ENCODE measurements at regions not wholly inside any gene's neighbourhood (a gene's known extent, or its start where the extent isn't known, plus 50 kb on each side); places are given as distances from the start of the nearest gene placed in this dataset.
A peak's percentile ranks its signal among the peaks of the same experiment; 100 is the strongest.

- no peaks in the 10 kb centered on the region for H3K9me3 ChIP-seq (ENCODE audit: low read length)
- no peak overlapping the region for H3K4me3 ChIP-seq (ENCODE audit: low read depth in 1 of 2, low read length in 2 of 2)
- H3K27ac ChIP-seq (ENCODE audit: low read depth, low read length) = no peak overlapping the region
- no peaks in the 10 kb centered on the region for H3K27me3 ChIP-seq (ENCODE audit: control insufficient read depth in 1 of 2, insufficient read depth in 2 of 2, low read length in 2 of 2)
- H3K36me3 ChIP-seq (ENCODE audit: insufficient read depth, low read length) = no peaks in the 10 kb centered on the region
- peaks cover 7% of the 10 kb centered on the region for H3K4me1 ChIP-seq (ENCODE audit: insufficient read depth, low read length)
- H3K9ac ChIP-seq (ENCODE audit: low read length) = no peak overlapping the region
Measured at GRCh38 chr13:53719281-53719680, 690.7 kb downstream of the OLFM4 start.

GRCh38 chr13:53732664-53733063 lies 704.1 kb downstream of the OLFM4 start:
- H3K9ac ChIP-seq (ENCODE audit: low read length) = no peak overlapping the region

GRCh38 chr13:53743906-53744305 lies 715.3 kb downstream of the OLFM4 start:
- no peaks in the 10 kb centered on the region for H3K27me3 ChIP-seq (ENCODE audit: control insufficient read depth in 1 of 2, insufficient read depth in 2 of 2, low read length in 2 of 2)
- H3K9me3 ChIP-seq (ENCODE audit: low read length) = no peaks in the 10 kb centered on the region
- no peak overlapping the region for H3K4me3 ChIP-seq (ENCODE audit: low read depth in 1 of 2, low read length in 2 of 2)
- no peak overlapping the region for H3K9ac ChIP-seq (ENCODE audit: low read length)
- H3K4me1 ChIP-seq (ENCODE audit: insufficient read depth, low read length) = no peaks in the 10 kb centered on the region
- no peaks in the 10 kb centered on the region for H3K36me3 ChIP-seq (ENCODE audit: insufficient read depth, low read length)
- H3K27ac ChIP-seq (ENCODE audit: low read depth, low read length) = no peak overlapping the region

More at GRCh38 chr13:53732664-53733063, 704.1 kb downstream of the OLFM4 start:
- Histone ChIP-seq H3K9me3 (ENCODE audit: low read length) (no peaks in the 10 kb centered on the region), H3K36me3 (ENCODE audit: insufficient read depth, low read length) (no peaks in the 10 kb centered on the region), H3K4me1 (ENCODE audit: insufficient read depth, low read length) (no peaks in the 10 kb centered on the region), H3K27ac (ENCODE audit: low read depth, low read length) (no peak overlapping the region), H3K27me3 (ENCODE audit: control insufficient read depth in 1 of 2, insufficient read depth in 2 of 2, low read length in 2 of 2) (no peaks in the 10 kb centered on the region), H3K4me3 (ENCODE audit: low read depth in 1 of 2, low read length in 2 of 2) (no peak overlapping the region)

GRCh38 chr13:53747825-53748224 lies 719.2 kb downstream of the OLFM4 start:
- H3K9me3 ChIP-seq (ENCODE audit: low read length) = no peaks in the 10 kb centered on the region
- no peak overlapping the region for H3K27ac ChIP-seq (ENCODE audit: low read depth, low read length)
- H3K36me3 ChIP-seq (ENCODE audit: insufficient read depth, low read length) = no peaks in the 10 kb centered on the region
- no peaks in the 10 kb centered on the region for H3K4me1 ChIP-seq (ENCODE audit: insufficient read depth, low read length)
- no peaks in the 10 kb centered on the region for H3K27me3 ChIP-seq (ENCODE audit: control insufficient read depth in 1 of 2, insufficient read depth in 2 of 2, low read length in 2 of 2)
- H3K9ac ChIP-seq (ENCODE audit: low read length) = no peak overlapping the region
- H3K4me3 ChIP-seq (ENCODE audit: low read depth in 1 of 2, low read length in 2 of 2) = no peak overlapping the region

GRCh38 chr13:53749306-53749705 lies 720.7 kb downstream of the OLFM4 start:
- Histone ChIP-seq H3K4me1 (ENCODE audit: insufficient read depth, low read length) (no peaks in the 10 kb centered on the region), H3K27me3 (ENCODE audit: control insufficient read depth in 1 of 2, insufficient read depth in 2 of 2, low read length in 2 of 2) (no peaks in the 10 kb centered on the region), H3K27ac (ENCODE audit: low read depth, low read length) (no peak overlapping the region), H3K9ac (ENCODE audit: low read length) (no peak overlapping the region), H3K36me3 (ENCODE audit: insufficient read depth, low read length) (no peaks in the 10 kb centered on the region), H3K4me3 (ENCODE audit: low read depth in 1 of 2, low read length in 2 of 2) (no peak overlapping the region), H3K9me3 (ENCODE audit: low read length) (no peaks in the 10 kb centered on the region)

GRCh38 chr13:53759016-53759415 lies 730.4 kb downstream of the OLFM4 start:
- Histone ChIP-seq H3K36me3 (ENCODE audit: insufficient read depth, low read length) (no peaks in the 10 kb centered on the region), H3K27ac (ENCODE audit: low read depth, low read length) (no peak overlapping the region), H3K4me1 (ENCODE audit: insufficient read depth, low read length) (no peaks in the 10 kb centered on the region), H3K27me3 (ENCODE audit: control insufficient read depth in 1 of 2, insufficient read depth in 2 of 2, low read length in 2 of 2) (no peaks in the 10 kb centered on the region), H3K4me3 (ENCODE audit: low read depth in 1 of 2, low read length in 2 of 2) (no peak overlapping the region), H3K9me3 (ENCODE audit: low read length) (no peaks in the 10 kb centered on the region), H3K9ac (ENCODE audit: low read length) (no peak overlapping the region)

- no peak overlapping the region for H3K4me3 ChIP-seq (ENCODE audit: low read depth in 1 of 2, low read length in 2 of 2)
- H3K4me1 ChIP-seq (ENCODE audit: insufficient read depth, low read length) = no peaks in the 10 kb centered on the region
- H3K36me3 ChIP-seq (ENCODE audit: insufficient read depth, low read length) = no peaks in the 10 kb centered on the region
- H3K27me3 ChIP-seq (ENCODE audit: control insufficient read depth in 1 of 2, insufficient read depth in 2 of 2, low read length in 2 of 2) = no peaks in the 10 kb centered on the region
- H3K27ac ChIP-seq (ENCODE audit: low read depth, low read length) = no peak overlapping the region
- H3K9me3 ChIP-seq (ENCODE audit: low read length) = no peaks in the 10 kb centered on the region
- no peak overlapping the region for H3K9ac ChIP-seq (ENCODE audit: low read length)
Measured at GRCh38 chr13:53775807-53776206, 747.2 kb downstream of the OLFM4 start.

- Histone ChIP-seq H3K9me3 (ENCODE audit: low read length) (no peaks in the 10 kb centered on the region), H3K27me3 (ENCODE audit: control insufficient read depth in 1 of 2, insufficient read depth in 2 of 2, low read length in 2 of 2) (no peaks in the 10 kb centered on the region), H3K4me3 (ENCODE audit: low read depth in 1 of 2, low read length in 2 of 2) (no peak overlapping the region), H3K27ac (ENCODE audit: low read depth, low read length) (no peak overlapping the region), H3K36me3 (ENCODE audit: insufficient read depth, low read length) (no peaks in the 10 kb centered on the region), H3K4me1 (ENCODE audit: insufficient read depth, low read length) (no peaks in the 10 kb centered on the region), H3K9ac (ENCODE audit: low read length) (no peak overlapping the region)
Measured at GRCh38 chr13:53778937-53779336, 750.3 kb downstream of the OLFM4 start.

- Histone ChIP-seq H3K4me1 (ENCODE audit: insufficient read depth, low read length) (no peaks in the 10 kb centered on the region), H3K27ac (ENCODE audit: low read depth, low read length) (no peak overlapping the region), H3K9me3 (ENCODE audit: low read length) (no peaks in the 10 kb centered on the region), H3K4me3 (ENCODE audit: low read depth in 1 of 2, low read length in 2 of 2) (no peak overlapping the region), H3K9ac (ENCODE audit: low read length) (no peak overlapping the region), H3K27me3 (ENCODE audit: control insufficient read depth in 1 of 2, insufficient read depth in 2 of 2, low read length in 2 of 2) (no peaks in the 10 kb centered on the region), H3K36me3 (ENCODE audit: insufficient read depth, low read length) (no peaks in the 10 kb centered on the region)
Measured at GRCh38 chr13:53781941-53782340, 753.3 kb downstream of the OLFM4 start.

GRCh38 chr13:53782488-53782961 lies 753.9 kb downstream of the OLFM4 start:
- peak overlapping the region in 1 of 2 donors; percentile 55 for H3K4me3 ChIP-seq (ENCODE audit: low read depth in 1 of 2, low read length in 2 of 2)
- H3K4me1 ChIP-seq (ENCODE audit: insufficient read depth, low read length) = no peaks in the 10 kb centered on the region
- H3K27ac ChIP-seq (ENCODE audit: low read depth, low read length) = no peak overlapping the region
- no peak overlapping the region for H3K9ac ChIP-seq (ENCODE audit: low read length)
- no peaks in the 10 kb centered on the region for H3K27me3 ChIP-seq (ENCODE audit: control insufficient read depth in 1 of 2, insufficient read depth in 2 of 2, low read length in 2 of 2)
- H3K9me3 ChIP-seq (ENCODE audit: low read length) = no peaks in the 10 kb centered on the region
- H3K36me3 ChIP-seq (ENCODE audit: insufficient read depth, low read length) = no peaks in the 10 kb centered on the region

- H3K36me3 ChIP-seq (ENCODE audit: insufficient read depth, low read length) = no peaks in the 10 kb centered on the region
Measured at GRCh38 chr13:53783471-53783870, 754.9 kb downstream of the OLFM4 start.

GRCh38 chr13:53788286-53788685 lies 759.7 kb downstream of the OLFM4 start:
- H3K36me3 ChIP-seq (ENCODE audit: insufficient read depth, low read length) = no peaks in the 10 kb centered on the region
- no peak overlapping the region for H3K27ac ChIP-seq (ENCODE audit: low read depth, low read length)
- no peaks in the 10 kb centered on the region for H3K4me1 ChIP-seq (ENCODE audit: insufficient read depth, low read length)
- H3K27me3 ChIP-seq (ENCODE audit: control insufficient read depth in 1 of 2, insufficient read depth in 2 of 2, low read length in 2 of 2) = no peaks in the 10 kb centered on the region
- H3K4me3 ChIP-seq (ENCODE audit: low read depth in 1 of 2, low read length in 2 of 2) = no peak overlapping the region
- H3K9ac ChIP-seq (ENCODE audit: low read length) = no peak overlapping the region
- H3K9me3 ChIP-seq (ENCODE audit: low read length) = no peaks in the 10 kb centered on the region

More at GRCh38 chr13:53783471-53783870, 754.9 kb downstream of the OLFM4 start:
- Histone ChIP-seq H3K9me3 (ENCODE audit: low read length) (no peaks in the 10 kb centered on the region), H3K27me3 (ENCODE audit: control insufficient read depth in 1 of 2, insufficient read depth in 2 of 2, low read length in 2 of 2) (no peaks in the 10 kb centered on the region), H3K4me1 (ENCODE audit: insufficient read depth, low read length) (no peaks in the 10 kb centered on the region), H3K27ac (ENCODE audit: low read depth, low read length) (no peak overlapping the region), H3K9ac (ENCODE audit: low read length) (no peak overlapping the region), H3K4me3 (ENCODE audit: low read depth in 1 of 2, low read length in 2 of 2) (no peak overlapping the region)

Measured in muscle layer of colon (tissue), 2 donors.